Ectodermal cell (in vitro differentiated cells): ENCODE measurements at regions not wholly inside any gene's neighbourhood (a gene's known extent, or its start where the extent isn't known, plus 50 kb on each side); places are given as distances from the start of the nearest gene placed in this dataset.
"Not testable (repeated sequence)": the region's sequence is repeated elsewhere in the genome, so short reads cannot be mapped to it uniquely, and the experiment has no call there.

Experiments used
- H3K27ac ChIP-seq: 2 replicates; pipeline ENCODE4 v1.7.0; 2013; ENCODE audit warnings: mild to moderate bottlenecking, low read depth, low read length; ENCODE audit not compliant: insufficient read depth, poor library complexity, severe bottlenecking
- H3K27me3 ChIP-seq: 2 replicates; pipeline ENCODE4 v1.7.0; 2013; ENCODE audit warnings: mild to moderate bottlenecking, low read length; ENCODE audit not compliant: insufficient read depth, control insufficient read depth, poor library complexity, severe bottlenecking
- H3K36me3 ChIP-seq: one replicate; pipeline ENCODE4 v1.7.0; 2013; ENCODE audit warnings: low read length; ENCODE audit not compliant: control insufficient read depth, insufficient read depth
- H3K4me1 ChIP-seq: one replicate; pipeline ENCODE4 v1.7.0; 2013; ENCODE audit warnings: low read length; ENCODE audit not compliant: control insufficient read depth, insufficient read depth
- H3K4me3 ChIP-seq: 2 replicates; pipeline ENCODE4 v1.7.0; 2013; ENCODE audit warnings: low read depth, low read length, control low read depth; ENCODE audit not compliant: insufficient read depth
- H3K9me3 ChIP-seq: 2 replicates; pipeline ENCODE4 v1.7.0; 2013; ENCODE audit warnings: mild to moderate bottlenecking, low read length, moderate library complexity; ENCODE audit not compliant: control insufficient read depth
- WGBS, 2 experiments: methylation state at CpG; one replicate each; pipeline ENCODE4 v1.1.7; 2013; ENCODE audit warnings: missing lambda C conversion rate in 2 of 2; 5-methylcytosine and 5-hydroxymethylcytosine counted together

GRCh38 chr9:134531220-134531970, 110.2 kb upstream of the COL5A1 start:
- 77 to 81% methylated on average over 8 of the region's 9 CpGs for WGBS, 2 experiments
- Histone ChIP-seq H3K4me1 (no peaks in the 10 kb centered on the region), H3K4me3 (no peak overlapping the region), H3K27me3 (no peaks in the 10 kb centered on the region), H3K27ac (no peak overlapping the region), H3K9me3 (no peaks in the 10 kb centered on the region), H3K36me3 (no peaks in the 10 kb centered on the region)

GRCh38 chr9:134532084-134532483, 109.5 kb upstream of the COL5A1 start:
- Histone ChIP-seq H3K36me3 (no peaks in the 10 kb centered on the region), H3K4me1 (no peaks in the 10 kb centered on the region), H3K27me3 (no peaks in the 10 kb centered on the region), H3K4me3 (no peak overlapping the region), H3K27ac (no peak overlapping the region), H3K9me3 (no peaks in the 10 kb centered on the region)
- WGBS, 2 experiments = 94 to 95% methylated on average over 12 of the region's 12 CpGs

GRCh38 chr9:134532661-134533060, 108.9 kb upstream of the COL5A1 start:
- 88 to 90% methylated on average over 9 of the region's 9 CpGs for WGBS, 2 experiments
- not testable (repeated sequence) for H3K27ac ChIP-seq, H3K27me3 ChIP-seq, H3K4me1 ChIP-seq, H3K36me3 ChIP-seq, H3K4me3 ChIP-seq, H3K9me3 ChIP-seq

- Histone ChIP-seq H3K27ac (no peak overlapping the region), H3K9me3 (no peaks in the 10 kb centered on the region), H3K4me3 (no peak overlapping the region), H3K36me3 (no peaks in the 10 kb centered on the region), H3K27me3 (no peaks in the 10 kb centered on the region), H3K4me1 (no peaks in the 10 kb centered on the region)
- WGBS, 2 experiments = 84 to 85% methylated on average over 28 of the region's 28 CpGs
Measured at GRCh38 chr9:134533850-134534588, 107.6 kb upstream of the COL5A1 start.

GRCh38 chr9:134534661-134535080, 106.9 kb upstream of the COL5A1 start:
- H3K27me3 ChIP-seq = no peaks in the 10 kb centered on the region
- no peaks in the 10 kb centered on the region for H3K4me1 ChIP-seq
- 93 to 95% methylated on average over 12 of the region's 12 CpGs for WGBS, 2 experiments
- no peak overlapping the region for H3K4me3 ChIP-seq
- H3K27ac ChIP-seq = no peak overlapping the region
- H3K9me3 ChIP-seq = no peaks in the 10 kb centered on the region
- no peaks in the 10 kb centered on the region for H3K36me3 ChIP-seq

GRCh38 chr9:134535171-134535570, 106.4 kb upstream of the COL5A1 start:
- Histone ChIP-seq H3K9me3 (no peaks in the 10 kb centered on the region), H3K4me3 (no peak overlapping the region), H3K27ac (no peak overlapping the region), H3K27me3 (no peaks in the 10 kb centered on the region), H3K4me1 (no peaks in the 10 kb centered on the region), H3K36me3 (no peaks in the 10 kb centered on the region)
- 94% methylated on average over 9 of the region's 9 CpGs for WGBS, 2 experiments

GRCh38 chr9:134536101-134536900, 105.3 kb upstream of the COL5A1 start:
- WGBS, 2 experiments = 92 to 95% methylated on average over 22 of the region's 22 CpGs

GRCh38 chr9:134536931-134537330, 104.7 kb upstream of the COL5A1 start:
- Histone ChIP-seq H3K27ac (no peak overlapping the region), H3K36me3 (no peaks in the 10 kb centered on the region), H3K4me1 (no peaks in the 10 kb centered on the region), H3K27me3 (no peaks in the 10 kb centered on the region), H3K9me3 (no peaks in the 10 kb centered on the region), H3K4me3 (no peak overlapping the region)
- WGBS, 2 experiments = 91 to 93% methylated on average over 14 of the region's 14 CpGs

More at GRCh38 chr9:134536101-134536900, 105.3 kb upstream of the COL5A1 start:
- Histone ChIP-seq H3K36me3 (no peaks in the 10 kb centered on the region), H3K27me3 (no peaks in the 10 kb centered on the region), H3K4me1 (no peaks in the 10 kb centered on the region), H3K4me3 (no peak overlapping the region), H3K9me3 (no peaks in the 10 kb centered on the region), H3K27ac (no peak overlapping the region)

GRCh38 chr9:134537951-134538641, 103.5 kb upstream of the COL5A1 start:
- no peak overlapping the region for H3K27ac ChIP-seq
- H3K4me3 ChIP-seq = no peak overlapping the region
- no peaks in the 10 kb centered on the region for H3K27me3 ChIP-seq
- no peaks in the 10 kb centered on the region for H3K4me1 ChIP-seq
- 88 to 90% methylated on average over 21 of the region's 21 CpGs for WGBS, 2 experiments
- no peaks in the 10 kb centered on the region for H3K36me3 ChIP-seq
- no peaks in the 10 kb centered on the region for H3K9me3 ChIP-seq
